Hepatocyte (in vitro differentiated cells): ENCODE measurements at regions not wholly inside any gene's neighbourhood (a gene's known extent, or its start where the extent isn't known, plus 50 kb on each side); places are given as distances from the start of the nearest gene placed in this dataset.
"Not testable (repeated sequence)": the region's sequence is repeated elsewhere in the genome, so short reads cannot be mapped to it uniquely, and the experiment has no call there.

Source experiments
- EZH2 ChIP-seq: fragments of 200-600 bp; sonication (generic); IDR thresholded peaks from 2 replicates; pipeline ENCODE4 v1.6.1; 2016; ENCODE audit warnings: antibody characterized with exemption, mild to moderate bottlenecking, borderline replicate concordance
- EZH2phosphoT487 ChIP-seq: fragments of 200-600 bp; sonication (generic); IDR thresholded peaks from one replicate; pipeline ENCODE4 v1.6.1; 2018; ENCODE audit warnings: antibody characterized with exemption, mild to moderate bottlenecking, low read depth, moderate library complexity; ENCODE audit not compliant: unreplicated experiment, severe bottlenecking
- TF ChIP-seq, protein P1 (sequence below): fragments of 200-600 bp; sonication (generic); IDR thresholded peaks from 2 replicates; pipeline ENCODE4 v1.5.1; 2016; ENCODE audit warnings: antibody characterized with exemption, mild to moderate bottlenecking; ENCODE audit not compliant: poor library complexity

DNA sequence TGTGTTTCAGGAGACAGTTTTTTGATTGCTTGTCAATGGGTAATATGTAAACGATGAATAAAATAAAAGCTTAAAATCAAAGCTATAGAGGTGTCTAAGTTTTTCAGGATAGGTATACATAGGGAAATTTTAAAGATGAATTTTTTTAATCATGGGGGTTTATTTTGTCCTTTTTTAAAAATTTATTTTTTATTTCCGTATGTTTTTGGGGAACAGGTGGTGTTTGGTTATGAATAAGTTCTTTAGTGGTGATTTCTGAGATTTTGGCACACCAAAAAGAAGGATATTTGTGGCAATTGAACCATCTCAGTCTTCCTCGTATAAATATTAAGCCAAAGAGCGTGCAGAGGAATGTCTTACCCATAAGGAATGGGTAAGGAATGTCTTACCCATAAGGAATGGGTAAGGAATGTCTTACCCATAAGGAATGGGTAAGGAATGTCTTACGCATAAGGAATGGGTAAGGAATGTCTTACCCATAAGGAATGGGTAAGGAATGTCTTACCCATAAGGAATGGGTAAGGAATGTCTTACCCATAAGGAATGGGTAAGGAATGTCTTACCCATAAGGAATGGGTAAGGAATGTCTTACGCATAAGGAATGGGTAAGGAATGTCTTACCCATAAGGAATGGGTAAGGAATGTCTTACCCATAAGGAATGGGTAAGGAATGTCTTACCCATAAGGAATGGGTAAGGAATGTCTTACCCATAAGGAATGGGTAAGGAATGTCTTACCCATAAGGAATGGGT lies 53.5 kb upstream of the PLCB4 start:
- TF ChIP-seq, protein P1, sequence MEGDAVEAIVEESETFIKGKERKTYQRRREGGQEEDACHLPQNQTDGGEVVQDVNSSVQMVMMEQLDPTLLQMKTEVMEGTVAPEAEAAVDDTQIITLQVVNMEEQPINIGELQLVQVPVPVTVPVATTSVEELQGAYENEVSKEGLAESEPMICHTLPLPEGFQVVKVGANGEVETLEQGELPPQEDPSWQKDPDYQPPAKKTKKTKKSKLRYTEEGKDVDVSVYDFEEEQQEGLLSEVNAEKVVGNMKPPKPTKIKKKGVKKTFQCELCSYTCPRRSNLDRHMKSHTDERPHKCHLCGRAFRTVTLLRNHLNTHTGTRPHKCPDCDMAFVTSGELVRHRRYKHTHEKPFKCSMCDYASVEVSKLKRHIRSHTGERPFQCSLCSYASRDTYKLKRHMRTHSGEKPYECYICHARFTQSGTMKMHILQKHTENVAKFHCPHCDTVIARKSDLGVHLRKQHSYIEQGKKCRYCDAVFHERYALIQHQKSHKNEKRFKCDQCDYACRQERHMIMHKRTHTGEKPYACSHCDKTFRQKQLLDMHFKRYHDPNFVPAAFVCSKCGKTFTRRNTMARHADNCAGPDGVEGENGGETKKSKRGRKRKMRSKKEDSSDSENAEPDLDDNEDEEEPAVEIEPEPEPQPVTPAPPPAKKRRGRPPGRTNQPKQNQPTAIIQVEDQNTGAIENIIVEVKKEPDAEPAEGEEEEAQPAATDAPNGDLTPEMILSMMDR = not testable (repeated sequence)
- TF ChIP-seq EZH2phosphoT487, EZH2: not testable (repeated sequence)
